HG02981 (cell line): ENCODE measurements at regions not wholly inside any gene's neighbourhood (a gene's known extent, or its start where the extent isn't known, plus 50 kb on each side); places are given as distances from the start of the nearest gene placed in this dataset.
"Not testable (repeated sequence)": the region's sequence is repeated elsewhere in the genome, so short reads cannot be mapped to it uniquely, and the experiment has no call there.

ENCODE experiments used
- ATAC-seq: cut with Tn5 transposase; IDR thresholded peaks from one replicate; pipeline ENCODE4 v1.9.1; 2021; ENCODE audit warnings: mild to moderate bottlenecking, moderate library complexity; ENCODE audit not compliant: unreplicated experiment

DNA sequence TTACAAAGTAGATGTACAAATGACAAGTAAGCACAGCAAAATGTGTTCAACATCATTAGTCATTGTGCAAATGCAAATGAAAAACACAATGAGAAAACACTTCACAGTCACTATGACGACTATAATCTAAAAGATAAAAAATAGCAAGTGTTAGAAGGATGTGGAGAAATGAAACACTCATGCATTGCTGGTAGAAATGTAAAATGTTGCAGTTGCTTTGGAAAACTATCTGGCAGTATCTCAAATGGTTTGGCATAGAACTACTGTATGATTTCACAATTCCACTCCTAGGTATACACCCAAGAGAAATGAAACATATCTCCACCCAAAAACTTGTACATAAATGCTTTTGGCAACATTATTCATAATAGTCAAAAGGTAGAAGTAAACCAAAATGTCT is 459.7 kb upstream of the TRAM1L1 start:
- ATAC-seq, result no peak

DNA sequence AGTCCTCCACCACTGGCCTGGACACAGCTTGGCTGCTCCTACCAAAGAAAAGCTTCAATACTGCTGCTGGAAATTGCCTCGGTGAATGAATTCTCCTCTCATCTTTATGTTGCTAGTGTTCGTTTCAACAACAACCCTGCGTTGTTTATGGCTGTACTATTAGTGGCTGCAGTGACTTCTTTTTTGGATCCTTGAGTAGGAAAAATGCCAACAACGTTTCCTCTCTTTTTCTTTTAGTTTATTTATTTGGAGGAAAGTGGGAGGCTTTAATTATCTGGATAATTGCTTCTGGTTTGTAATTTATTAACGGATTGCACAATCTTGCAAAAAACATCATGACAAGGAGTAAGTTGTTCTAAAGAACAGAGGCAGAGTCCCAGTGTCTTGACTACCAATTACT is 464.1 kb upstream of the TRAM1L1 start:
- ATAC-seq, result no peak

DNA sequence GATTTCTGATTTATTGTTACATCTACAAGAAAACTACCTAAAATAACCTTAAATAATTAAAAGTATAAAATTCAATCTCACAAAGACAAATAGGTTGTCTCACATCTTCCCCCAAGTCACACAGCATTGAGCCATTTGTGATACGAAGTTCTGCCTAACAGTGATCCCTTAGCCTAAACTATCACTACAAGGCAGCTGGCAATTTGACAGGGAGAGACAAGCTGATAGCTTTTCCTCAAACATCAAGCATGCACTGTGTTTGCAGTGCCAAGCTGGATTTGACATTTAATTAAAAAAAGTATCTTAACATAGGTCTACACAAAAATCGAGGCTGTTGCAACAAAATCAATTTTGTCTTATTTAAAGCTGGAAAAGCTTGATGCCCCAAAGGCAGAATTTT is 464.7 kb upstream of the TRAM1L1 start:
- no peak for ATAC-seq

DNA sequence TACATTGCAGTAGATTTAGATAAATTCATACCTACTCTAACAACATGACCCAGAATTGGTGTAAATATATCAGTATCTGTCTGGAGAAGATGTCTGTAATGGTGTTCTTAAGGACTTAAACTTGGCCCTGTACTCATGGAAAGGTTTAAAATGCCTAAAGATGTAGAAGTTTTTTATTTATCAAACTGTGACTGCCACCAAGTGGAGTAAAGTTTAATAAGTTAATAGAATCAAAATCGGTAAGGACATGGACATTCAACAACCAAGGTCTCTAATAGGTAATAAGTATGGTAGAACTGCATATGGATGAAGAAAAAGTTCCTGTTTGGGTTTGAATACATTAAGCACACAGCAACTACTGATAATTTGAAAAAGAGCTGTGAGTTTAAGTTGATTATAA is 474.0 kb upstream of the NDST3 start:
- no peak for ATAC-seq

DNA sequence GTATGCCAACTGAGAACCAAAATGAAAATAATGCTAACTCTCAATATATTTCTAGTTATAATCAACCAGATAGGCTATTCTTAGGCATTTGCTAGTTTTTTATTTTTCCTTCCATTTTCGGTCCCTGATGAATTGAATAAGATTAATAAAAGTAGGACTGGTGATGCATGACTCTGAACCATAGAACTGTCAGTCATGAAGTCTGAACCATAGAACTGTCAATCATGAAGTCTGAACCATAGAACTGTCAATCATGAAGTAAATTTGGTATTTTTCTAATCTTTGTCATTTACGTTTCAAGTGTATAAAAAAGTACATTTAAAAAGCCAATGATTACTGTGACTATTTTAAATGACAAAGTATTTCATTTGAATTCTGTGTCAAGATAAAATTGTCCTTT is 460.2 kb upstream of the NDST3 start:
- ATAC-seq, result no peak

DNA sequence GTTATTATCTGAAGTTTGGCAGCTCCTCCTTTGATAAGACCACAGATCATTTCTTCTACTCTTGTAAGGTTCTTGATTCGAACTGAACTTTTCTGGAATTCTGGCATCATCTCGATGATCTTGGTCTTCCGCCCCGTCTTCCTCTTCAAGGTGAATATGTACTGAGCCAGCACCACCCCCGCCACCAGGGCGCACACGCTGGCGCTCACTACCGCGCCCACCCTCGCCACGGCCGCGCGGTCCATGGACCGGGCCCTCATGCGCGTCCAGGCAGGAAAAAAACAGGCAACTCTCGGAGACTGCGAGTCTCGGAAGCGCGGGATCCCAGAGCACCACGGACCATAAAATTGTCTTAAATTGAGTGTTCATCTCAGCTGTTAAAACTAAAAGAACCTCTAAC is 458.4 kb upstream of the NDST3 start:
- no peak for ATAC-seq

DNA sequence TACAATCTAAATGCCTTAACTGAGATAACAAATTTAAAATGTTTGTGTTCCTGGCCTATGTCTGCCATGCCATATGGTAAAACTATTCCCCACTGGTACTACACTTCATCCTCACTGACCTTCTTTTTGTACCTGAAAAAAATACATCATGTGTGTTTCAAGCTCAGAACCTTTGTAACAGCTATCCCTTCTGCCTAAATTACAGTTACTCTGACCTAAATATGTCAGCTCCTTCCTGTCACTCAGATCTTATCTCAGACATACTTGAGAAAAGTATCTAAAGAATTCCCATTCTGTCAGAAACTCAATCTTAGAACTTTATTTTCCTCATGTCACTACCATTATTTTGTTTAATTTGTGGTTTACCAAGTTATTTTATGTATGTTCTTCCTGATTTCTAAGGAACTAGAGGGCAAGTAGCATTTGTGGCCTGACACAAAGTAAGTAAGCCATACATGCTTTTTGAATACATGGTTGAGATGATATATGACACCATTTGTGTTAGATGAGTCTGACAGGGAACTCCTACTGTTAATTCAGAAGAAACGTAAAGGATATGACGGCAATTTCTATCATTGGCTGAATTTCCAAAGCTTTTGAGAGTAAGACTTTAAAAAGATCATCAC is 456.5 kb upstream of the NDST3 start:
- no peak for ATAC-seq

DNA sequence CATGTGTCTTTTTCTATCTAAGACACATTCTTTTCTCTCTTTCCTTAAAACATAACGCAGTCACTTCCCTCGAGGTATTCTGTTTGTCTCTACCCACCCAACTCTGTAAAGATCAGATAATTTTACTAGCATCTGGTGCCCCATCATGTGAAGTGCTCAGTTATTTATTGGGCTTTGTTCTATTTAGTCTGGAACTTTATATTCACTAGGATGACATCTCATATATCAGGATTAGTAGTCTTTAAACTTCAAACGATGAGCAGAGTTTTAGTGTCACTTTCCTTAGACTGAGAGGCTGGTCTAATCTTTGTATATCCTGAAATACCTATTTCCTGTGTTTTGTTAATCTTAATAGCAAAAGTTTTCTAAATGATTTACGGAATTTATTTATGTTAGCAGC is 445.5 kb upstream of the NDST3 start:
- no peak for ATAC-seq

DNA sequence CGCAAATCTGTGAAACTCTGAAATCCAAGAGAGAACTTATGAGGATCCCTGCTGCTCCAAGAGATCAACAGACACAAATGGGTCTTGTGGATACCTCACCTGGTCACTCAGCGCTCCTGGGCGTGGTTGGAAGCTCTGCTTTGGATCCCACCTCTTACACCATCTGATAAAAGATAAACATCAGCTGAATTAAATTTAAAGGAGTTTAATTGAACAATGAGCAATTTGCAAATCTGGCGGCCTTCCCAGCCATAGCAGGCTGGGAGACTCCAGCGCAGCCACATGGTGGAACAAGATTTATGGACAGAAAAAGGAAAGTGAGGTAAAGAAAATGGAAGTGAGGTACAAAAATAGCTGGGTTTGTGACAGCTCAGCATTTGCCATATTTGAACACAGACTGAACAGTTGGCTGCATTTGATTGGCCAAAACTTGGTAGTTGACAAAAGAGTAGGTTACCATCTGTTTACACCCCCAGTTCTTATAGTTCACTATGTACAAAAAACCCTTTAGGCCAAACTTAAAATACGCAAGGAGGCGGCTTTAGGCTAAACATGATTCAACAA is 437.3 kb upstream of the NDST3 start:
- ATAC-seq, result no peak

DNA sequence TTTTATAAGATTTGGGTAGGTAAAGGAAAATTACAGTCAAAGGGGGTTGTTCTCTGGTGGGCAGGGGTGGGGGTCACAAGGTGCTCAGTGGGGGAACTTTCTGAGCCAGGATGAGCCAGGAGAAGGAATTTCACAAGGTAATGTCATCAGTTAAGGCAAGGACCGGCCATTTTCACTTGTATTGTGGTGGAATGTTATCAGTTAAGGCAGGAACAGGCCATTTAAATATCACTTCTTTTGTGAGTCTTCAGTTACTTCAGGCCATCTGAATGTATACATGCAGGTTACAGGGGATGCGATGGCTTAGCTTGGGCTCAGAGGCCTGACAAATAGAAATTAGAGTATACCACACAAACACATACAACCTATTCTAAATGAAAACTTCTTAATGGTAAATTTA is 434.9 kb upstream of the NDST3 start:
- not testable (repeated sequence) for ATAC-seq

DNA sequence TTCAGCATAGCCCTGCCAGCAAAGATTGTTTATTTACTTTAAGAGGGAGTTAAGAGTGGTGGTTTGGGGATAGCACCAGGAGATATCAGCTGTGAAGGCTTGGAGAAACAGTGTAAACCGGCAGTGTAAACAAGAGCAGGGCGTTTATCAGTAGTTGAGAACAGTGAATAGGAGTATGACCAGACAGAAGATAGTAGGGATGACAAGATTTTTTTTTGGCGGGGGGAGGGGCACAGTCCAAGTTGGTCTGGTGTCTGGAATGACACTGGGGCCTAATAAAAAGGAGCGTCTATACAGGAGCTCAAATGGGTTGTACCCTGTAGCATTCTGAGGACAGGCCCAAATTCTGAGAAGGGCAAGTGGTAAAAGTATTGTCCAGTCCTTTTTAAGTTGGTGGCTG is 433.4 kb upstream of the NDST3 start:
- not testable (repeated sequence) for ATAC-seq

DNA sequence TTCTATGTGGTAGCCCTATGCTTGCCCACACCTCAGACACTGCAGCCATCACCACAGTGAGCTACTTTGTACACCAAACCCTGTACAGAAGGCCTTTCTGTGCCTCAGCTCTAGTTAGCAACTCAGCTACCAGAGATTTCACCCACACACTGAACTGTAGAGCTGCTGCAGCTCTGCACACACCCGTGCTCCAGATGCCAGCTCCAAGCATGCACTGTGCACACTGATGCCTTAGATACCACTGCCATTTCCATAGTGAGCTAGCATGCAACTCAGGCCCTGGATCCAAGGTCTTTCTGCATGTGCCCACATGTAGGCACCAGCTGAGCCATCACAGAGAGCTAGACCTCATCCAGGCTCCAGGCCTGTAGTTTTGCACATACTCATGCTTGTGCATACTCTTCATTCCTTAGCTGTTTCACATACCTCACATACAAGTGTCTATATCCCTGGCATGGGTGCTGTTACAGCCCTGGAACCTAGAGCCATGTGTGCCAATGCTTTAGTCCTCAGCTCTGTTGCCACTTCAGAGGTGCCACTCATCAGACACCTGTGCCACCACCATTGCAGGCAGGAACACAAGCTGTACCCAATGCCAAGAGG is 423.5 kb upstream of the NDST3 start:
- ATAC-seq, result no peak

DNA sequence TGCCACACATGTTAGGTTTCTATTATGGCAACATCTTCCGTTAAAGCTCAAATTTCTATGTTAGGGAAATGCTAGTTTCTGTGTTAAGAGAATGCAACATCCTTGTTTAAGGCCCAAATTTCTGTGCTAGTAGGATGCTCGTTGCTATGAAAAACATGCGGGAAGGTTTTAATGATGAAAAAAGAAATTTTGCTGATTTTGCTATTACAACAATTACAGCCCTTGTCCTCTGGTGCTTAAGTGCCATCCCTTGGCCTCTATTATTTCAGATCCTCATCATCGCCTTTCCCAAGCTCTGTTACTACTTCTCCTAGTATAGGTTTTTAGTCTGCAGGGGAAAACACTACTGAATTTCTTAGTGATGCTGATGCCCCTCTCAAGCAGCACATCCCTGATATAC is 412.6 kb upstream of the NDST3 start:
- ATAC-seq, result no peak

DNA sequence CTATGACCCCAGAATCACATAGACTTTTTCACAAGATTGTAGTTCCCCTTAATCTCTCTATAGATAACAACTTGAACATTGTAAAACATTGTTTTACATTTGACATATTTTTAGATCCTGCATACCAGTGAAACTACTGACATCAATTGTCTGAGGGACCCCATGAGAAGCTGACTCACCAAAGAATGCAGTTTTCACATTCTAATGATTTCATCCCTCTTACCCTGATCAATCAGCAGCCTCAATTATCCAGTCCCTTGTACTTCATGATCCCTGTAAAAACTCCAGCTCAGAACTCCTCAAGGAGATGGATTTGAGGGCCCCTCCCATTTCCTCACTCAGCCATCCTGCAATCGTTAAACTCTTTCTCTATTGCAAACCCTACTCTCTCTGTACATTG is 411.0 kb upstream of the NDST3 start:
- ATAC-seq, result no peak

DNA sequence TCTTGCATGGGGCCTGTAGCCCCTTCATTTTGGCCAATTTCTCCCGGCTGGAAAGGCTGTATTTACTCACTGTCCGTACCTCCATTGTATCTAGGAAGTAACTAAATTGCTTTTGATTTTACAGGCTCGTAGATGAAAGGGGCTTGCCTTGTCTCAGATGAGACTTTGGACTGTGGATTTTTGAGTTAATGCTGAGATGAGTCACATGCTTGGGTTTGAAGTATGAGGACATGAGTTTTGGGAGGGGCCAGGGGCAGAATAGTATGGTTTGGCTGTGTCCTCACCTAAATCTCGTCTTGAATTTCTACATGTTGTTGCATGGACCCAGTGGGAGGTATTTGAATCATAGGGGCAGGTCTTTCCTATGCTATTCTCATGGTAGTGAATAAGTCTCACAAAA is 407.6 kb upstream of the NDST3 start:
- no peak for ATAC-seq

DNA sequence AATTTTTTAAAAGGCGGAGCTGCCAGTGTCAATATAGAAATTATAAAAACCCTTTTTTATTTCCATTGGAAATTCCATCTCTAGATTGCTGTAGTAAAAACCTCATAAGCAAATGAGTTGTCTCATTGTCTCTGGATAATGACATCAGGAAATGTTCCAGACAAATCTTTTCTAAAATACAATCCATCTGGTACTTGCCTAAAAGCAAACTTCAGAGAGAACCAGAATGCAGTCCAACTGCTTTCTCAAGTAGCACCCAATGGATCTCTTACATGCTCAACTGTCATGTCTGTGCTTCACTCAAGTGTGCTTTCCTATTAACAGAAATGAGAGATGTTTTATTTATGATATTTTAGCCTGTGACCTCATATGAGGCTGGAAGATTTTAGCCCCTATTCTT is 399.6 kb upstream of the NDST3 start:
- ATAC-seq, result no peak

DNA sequence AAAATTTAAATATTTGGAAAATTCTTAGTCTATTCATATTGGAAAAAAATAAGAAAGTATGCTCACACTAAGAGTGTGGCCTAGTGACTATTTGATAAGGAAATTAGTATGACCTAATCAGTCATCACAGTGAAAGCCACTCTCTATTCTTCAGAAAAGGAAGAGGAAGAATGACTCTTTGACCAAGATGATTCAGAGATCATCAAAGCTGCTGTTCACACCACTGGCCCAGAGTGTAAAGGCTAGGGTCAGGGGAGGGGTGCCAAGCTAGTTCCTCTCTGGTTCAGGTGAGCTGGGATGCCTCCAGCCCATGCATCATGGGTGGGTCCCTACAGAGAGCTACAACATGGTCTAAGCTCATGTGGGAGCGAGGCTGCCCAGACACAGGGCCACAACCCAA is 396.9 kb upstream of the NDST3 start:
- ATAC-seq, result no peak

DNA sequence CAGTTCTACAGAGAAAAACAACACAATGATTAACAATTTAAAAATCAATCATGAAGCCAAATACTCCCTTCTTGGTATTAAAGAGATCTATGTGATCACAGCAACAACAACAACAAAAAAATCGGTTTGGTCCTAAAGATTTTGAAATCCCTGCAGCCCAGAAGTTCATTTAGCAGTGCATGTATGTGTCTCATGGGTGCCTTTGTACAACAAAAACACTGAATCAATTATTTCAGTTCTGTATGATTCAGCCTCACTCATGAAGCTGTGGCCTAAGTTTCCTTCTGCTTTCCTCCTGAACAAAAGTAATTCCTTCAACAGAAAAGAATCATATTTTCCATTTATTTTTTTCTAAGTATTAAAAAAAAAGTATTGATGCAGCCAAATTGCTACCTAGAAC is 393.4 kb upstream of the NDST3 start:
- ATAC-seq, result no peak

DNA sequence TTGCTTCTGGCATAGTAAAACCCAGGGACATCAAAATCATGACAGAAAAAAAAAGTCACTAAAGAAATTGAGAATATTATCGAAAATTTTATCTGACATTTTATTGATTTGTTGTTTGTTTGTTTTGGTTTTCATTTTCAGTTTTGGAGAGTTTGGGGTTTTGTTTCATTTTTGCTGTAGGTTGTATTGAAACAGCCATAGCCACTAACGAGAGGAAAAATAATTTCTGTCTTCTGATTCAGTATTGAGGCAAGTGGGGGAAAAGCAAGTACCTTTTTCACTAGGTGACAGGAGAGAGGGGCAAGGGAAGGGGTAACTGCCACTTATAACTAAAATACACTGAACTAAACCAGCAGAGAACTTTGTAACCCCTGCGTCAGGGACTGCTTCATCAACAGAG is 392.8 kb upstream of the NDST3 start:
- no peak for ATAC-seq

DNA sequence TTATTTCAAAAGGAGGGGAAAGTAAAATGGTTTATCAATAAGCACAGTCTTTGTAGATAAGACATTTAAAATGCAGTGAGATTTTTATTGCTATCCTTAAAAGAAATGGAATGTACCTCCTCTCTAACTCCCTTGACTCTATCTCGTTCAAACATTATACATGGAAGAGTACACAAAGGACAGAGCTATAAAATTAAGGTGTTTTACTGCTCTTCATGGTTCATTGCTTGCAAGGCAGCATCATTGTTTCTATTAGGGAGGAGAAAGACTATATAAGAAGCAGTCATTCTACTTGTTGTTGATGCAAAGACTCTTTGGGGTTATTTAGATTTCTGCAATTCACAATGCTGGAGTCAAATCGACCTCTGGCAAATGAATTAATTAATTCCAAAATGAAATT is 380.2 kb upstream of the NDST3 start:
- ATAC-seq, result no peak

DNA sequence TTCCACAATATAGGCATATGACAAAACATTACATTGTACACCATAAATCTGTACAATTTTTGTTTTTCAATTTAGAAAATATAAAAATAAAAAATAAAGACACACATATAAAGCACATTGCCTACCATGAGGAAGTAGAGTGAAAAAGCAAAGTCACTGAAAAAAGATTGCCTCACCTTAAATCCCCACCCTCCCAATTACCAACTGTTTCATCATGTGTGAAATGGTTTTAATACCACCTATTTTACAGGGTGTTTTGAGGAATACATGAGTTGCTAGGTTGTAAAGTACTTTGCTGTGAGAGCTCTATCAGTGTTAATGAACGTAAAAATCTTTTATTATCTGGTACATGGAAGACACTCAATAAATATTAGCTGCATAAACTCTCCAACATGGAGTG is 373.6 kb upstream of the NDST3 start:
- no peak for ATAC-seq

DNA sequence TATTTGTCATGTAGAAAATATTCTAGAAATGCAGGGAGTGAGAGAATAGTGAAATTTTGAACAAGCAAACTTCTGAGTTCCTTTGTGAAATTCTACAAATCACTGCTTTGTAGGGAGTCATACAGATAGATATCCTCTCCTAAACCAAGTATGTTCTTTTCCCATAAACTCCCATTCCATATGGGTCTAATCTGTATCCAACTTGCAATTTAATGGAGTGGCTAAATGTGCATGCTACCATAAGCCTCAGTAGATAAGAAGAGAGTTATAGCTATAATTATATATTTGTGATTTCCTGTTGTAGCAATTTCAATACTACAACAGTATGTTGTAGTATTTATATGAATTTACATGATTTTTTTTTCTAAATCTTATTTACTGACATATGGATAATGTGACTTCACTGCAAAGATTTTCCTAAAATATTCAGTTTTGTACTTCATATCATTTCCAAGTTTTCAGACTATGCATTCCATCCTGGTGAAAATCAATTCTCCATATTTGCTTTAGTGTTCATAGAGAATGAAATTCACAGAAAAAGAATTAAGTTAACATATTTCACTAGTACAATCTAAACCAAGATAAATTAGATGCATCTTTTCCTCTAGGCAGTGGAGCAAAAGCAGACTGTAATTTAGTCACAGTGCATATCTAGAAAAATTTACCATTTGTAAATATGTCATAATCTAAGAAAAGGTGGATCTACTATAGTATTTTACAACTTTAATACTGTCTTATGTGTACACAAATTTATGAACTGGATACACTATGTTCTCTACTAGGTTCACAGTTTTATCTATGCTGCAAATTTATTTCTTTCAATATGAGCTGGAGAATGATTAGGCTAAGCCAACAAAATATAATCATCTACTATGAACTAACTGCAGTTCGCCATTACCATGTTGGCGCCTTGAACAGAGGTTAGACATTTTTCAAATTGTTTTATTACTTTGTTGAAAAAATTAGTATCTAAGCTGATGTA is 372.9 kb upstream of the NDST3 start:
- ATAC-seq, result no peak
